K562 (cell line): ENCODE measurements at regions not wholly inside any gene's neighbourhood (a gene's known extent, or its start where the extent isn't known, plus 50 kb on each side); places are given as distances from the start of the nearest gene placed in this dataset.

Experiments
- TF ChIP-seq, protein P1 (sequence below), 2 experiments: fragments of 450-650 bp; formaldehyde crosslinking in 1 of 2; IDR thresholded peaks; 2 replicates each; pipeline versions ENCODE4 v1.4.0 to v1.6.1; 2014 to 2020; ENCODE audit warnings: mild to moderate bottlenecking in 2 of 2, borderline replicate concordance in 1 of 2, low read depth in 1 of 2
- TF ChIP-seq, protein P2 (sequence below): sonication (generic); formaldehyde crosslinking; IDR thresholded peaks from 2 replicates; pipeline ENCODE4 v1.8.1; 2023; ENCODE audit warnings: mild to moderate bottlenecking, missing genetic modification reagents, moderate library complexity
- TF ChIP-seq, protein P3 (sequence below): IDR thresholded peaks from 2 replicates; pipeline ENCODE4 v1.6.1; 2012; ENCODE audit warnings: low read depth, low read length, improper control_type of control experiment, borderline replicate concordance

DNA sequence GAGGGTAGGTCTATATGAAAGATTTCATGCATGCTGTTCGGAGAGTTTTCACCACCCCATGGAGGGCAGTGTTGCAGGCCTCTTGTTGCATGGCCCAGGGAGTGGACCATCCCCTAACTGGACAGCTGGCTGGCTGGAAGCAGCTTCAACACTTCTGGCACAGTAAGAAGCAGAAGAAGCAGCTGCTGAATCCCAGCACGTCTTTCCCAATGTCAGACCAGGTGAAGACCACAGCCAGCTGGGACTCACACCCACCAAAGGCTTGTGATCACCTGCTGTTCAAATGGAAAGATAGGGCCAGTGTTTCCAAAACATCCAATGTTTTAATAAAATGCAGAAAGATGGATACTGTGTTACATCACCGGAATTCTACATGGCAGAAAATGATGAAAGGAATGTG is 1423.6 kb downstream of the AACS start:
- TF ChIP-seq, protein P1, sequence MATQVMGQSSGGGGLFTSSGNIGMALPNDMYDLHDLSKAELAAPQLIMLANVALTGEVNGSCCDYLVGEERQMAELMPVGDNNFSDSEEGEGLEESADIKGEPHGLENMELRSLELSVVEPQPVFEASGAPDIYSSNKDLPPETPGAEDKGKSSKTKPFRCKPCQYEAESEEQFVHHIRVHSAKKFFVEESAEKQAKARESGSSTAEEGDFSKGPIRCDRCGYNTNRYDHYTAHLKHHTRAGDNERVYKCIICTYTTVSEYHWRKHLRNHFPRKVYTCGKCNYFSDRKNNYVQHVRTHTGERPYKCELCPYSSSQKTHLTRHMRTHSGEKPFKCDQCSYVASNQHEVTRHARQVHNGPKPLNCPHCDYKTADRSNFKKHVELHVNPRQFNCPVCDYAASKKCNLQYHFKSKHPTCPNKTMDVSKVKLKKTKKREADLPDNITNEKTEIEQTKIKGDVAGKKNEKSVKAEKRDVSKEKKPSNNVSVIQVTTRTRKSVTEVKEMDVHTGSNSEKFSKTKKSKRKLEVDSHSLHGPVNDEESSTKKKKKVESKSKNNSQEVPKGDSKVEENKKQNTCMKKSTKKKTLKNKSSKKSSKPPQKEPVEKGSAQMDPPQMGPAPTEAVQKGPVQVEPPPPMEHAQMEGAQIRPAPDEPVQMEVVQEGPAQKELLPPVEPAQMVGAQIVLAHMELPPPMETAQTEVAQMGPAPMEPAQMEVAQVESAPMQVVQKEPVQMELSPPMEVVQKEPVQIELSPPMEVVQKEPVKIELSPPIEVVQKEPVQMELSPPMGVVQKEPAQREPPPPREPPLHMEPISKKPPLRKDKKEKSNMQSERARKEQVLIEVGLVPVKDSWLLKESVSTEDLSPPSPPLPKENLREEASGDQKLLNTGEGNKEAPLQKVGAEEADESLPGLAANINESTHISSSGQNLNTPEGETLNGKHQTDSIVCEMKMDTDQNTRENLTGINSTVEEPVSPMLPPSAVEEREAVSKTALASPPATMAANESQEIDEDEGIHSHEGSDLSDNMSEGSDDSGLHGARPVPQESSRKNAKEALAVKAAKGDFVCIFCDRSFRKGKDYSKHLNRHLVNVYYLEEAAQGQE (IDR thresholded peaks at IDR 0.05; ENCODE audit: borderline replicate concordance) = no peak
- TF ChIP-seq, protein P1 (CRISPR knock-in tag; IDR thresholded peaks at IDR 0.05; ENCODE audit: low read depth) = no peak
- TF ChIP-seq, protein P2, sequence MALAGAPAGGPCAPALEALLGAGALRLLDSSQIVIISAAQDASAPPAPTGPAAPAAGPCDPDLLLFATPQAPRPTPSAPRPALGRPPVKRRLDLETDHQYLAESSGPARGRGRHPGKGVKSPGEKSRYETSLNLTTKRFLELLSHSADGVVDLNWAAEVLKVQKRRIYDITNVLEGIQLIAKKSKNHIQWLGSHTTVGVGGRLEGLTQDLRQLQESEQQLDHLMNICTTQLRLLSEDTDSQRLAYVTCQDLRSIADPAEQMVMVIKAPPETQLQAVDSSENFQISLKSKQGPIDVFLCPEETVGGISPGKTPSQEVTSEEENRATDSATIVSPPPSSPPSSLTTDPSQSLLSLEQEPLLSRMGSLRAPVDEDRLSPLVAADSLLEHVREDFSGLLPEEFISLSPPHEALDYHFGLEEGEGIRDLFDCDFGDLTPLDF (CRISPR knock-in tag) = no peak
- TF ChIP-seq, protein P3, sequence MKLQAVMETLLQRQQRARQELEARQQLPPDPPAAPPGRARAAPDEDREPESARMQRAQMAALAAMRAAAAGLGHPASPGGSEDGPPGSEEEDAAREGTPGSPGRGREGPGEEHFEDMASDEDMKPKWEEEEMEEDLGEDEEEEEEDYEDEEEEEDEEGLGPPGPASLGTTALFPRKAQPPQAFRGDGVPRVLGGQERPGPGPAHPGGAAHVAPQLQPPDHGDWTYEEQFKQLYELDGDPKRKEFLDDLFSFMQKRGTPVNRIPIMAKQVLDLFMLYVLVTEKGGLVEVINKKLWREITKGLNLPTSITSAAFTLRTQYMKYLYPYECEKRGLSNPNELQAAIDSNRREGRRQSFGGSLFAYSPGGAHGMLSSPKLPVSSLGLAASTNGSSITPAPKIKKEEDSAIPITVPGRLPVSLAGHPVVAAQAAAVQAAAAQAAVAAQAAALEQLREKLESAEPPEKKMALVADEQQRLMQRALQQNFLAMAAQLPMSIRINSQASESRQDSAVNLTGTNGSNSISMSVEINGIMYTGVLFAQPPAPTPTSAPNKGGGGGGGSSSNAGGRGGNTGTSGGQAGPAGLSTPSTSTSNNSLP = no peak
